ENCODE measurements at regions not wholly inside any gene's neighbourhood (a gene's known extent, or its start where the extent isn't known, plus 50 kb on each side); places are given as distances from the start of the nearest gene placed in this dataset.

GRCh38 chr2:120410487-120410886 is 64.6 kb downstream of the INHBB start:
- no peak for DNase-seq
- ATAC-seq: no peak
- Histone ChIP-seq H3K27me3 (no peaks in the 10 kb centered on the region), H3K27ac (no peak overlapping the region), H3K9me3 (no peaks in the 10 kb centered on the region), H3K4me1 (no peaks in the 10 kb centered on the region), H3K36me3 (no peaks in the 10 kb centered on the region), H3K4me3 (no peak overlapping the region)
- in situ Hi-C loops (cut with MboI; ENCODE audit: low sequenced_read_pairs in 4 of 4) (no loop called here), intact Hi-C loops (cut with DNase I; ENCODE audit: low total_unique reads) (no loop called here)
- TF ChIP-seq, protein P1, sequence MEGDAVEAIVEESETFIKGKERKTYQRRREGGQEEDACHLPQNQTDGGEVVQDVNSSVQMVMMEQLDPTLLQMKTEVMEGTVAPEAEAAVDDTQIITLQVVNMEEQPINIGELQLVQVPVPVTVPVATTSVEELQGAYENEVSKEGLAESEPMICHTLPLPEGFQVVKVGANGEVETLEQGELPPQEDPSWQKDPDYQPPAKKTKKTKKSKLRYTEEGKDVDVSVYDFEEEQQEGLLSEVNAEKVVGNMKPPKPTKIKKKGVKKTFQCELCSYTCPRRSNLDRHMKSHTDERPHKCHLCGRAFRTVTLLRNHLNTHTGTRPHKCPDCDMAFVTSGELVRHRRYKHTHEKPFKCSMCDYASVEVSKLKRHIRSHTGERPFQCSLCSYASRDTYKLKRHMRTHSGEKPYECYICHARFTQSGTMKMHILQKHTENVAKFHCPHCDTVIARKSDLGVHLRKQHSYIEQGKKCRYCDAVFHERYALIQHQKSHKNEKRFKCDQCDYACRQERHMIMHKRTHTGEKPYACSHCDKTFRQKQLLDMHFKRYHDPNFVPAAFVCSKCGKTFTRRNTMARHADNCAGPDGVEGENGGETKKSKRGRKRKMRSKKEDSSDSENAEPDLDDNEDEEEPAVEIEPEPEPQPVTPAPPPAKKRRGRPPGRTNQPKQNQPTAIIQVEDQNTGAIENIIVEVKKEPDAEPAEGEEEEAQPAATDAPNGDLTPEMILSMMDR (IDR thresholded peaks at IDR 0.05 in 4 of 5, conservative IDR thresholded peaks at IDR 0.05 in 1 of 5): no peak
- no peak for TF ChIP-seq POLR2A (IDR thresholded peaks at IDR 0.05)

- H3K27ac ChIP-seq: no peak overlapping the region
- peaks cover 0 to 5% of the 10 kb centered on the region in 2 donors for H3K4me1 ChIP-seq
- no peaks in the 10 kb centered on the region for H3K9me3 ChIP-seq
- in situ Hi-C loops (cut with MboI; ENCODE audit: low sequenced_read_pairs in 4 of 4) (no loop called here), intact Hi-C loops (cut with DNase I; ENCODE audit: low total_unique reads) (no loop called here)
- H3K36me3 ChIP-seq: no peaks in the 10 kb centered on the region
- H3K27me3 ChIP-seq: no peaks in the 10 kb centered on the region
- no peak for ATAC-seq
- no peak for TF ChIP-seq POLR2A (IDR thresholded peaks at IDR 0.05)
- TF ChIP-seq, protein P1 (IDR thresholded peaks at IDR 0.05 in 4 of 5, conservative IDR thresholded peaks at IDR 0.05 in 1 of 5): no peak
- H3K4me3 ChIP-seq: no peak overlapping the region
- no peak for DNase-seq
Observed at GRCh38 chr2:120415060-120415459, 69.1 kb downstream of the INHBB start.

DNA sequence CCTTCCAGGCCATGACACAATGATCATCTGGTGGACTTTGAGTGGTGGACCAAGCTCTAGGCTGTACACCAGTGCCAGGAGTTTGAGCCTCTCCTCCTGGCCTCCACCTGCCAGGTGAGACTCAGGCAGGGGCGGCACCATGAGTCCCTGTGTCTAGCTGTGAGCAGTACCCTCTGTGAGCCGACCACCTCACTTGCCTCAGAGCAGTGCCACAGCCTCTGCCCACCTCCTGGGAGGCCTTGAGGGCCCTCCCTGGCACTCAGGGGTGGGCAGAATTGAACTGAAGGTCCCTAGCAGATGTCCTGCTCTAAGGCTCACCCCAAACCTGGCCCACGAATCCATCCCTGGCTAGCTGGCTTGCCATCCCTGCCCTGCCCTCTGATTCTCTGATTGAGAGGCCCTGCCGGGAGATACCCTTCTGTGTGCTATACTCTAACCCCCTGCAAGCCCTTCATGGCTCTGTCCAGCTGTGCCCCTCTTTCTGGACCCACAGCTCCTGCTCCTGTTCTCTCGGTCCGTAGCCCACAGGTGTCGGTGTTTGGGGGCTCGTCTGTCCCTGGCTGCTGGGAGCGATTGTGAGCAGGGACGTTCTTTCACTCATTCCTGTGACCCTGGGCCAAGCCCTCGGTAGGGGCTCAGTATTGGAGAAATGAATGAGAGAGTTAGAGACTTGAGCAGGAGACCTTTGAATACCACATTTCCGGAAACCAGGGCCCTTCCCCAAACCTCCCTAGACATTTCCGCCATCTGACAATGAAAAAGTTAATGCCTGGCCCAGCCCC is 70.0 kb downstream of the INHBB start:
- ATAC-seq (no peak), DNase-seq (no peak)
- TF ChIP-seq POLR2A (IDR thresholded peaks at IDR 0.05): no peak
- TF ChIP-seq, protein P1 (IDR thresholded peaks at IDR 0.05 in 4 of 5, conservative IDR thresholded peaks at IDR 0.05 in 1 of 5): no peak
- no peak overlapping the region for H3K27ac ChIP-seq
- no peaks in the 10 kb centered on the region for H3K36me3 ChIP-seq
- peaks cover 0 to 5% of the 10 kb centered on the region in 2 donors for H3K4me1 ChIP-seq
- no peak overlapping the region for H3K4me3 ChIP-seq
- in situ Hi-C loops (cut with MboI; ENCODE audit: low sequenced_read_pairs in 4 of 4): no loop called here
- intact Hi-C loops (cut with DNase I; ENCODE audit: low total_unique reads): no loop called here
- no peaks in the 10 kb centered on the region for H3K9me3 ChIP-seq
- no peaks in the 10 kb centered on the region for H3K27me3 ChIP-seq

GRCh38 chr2:120418174-120418787 is 72.3 kb downstream of the INHBB start:
- H3K27ac ChIP-seq: no peak overlapping the region
- no peak for ATAC-seq
- in situ Hi-C loops (cut with MboI; ENCODE audit: low sequenced_read_pairs in 4 of 4) (no loop called here), intact Hi-C loops (cut with DNase I; ENCODE audit: low total_unique reads) (loop anchor here (2.0 kb wide), 1 partner anchor 73 kb away; no protein-coding TSS in a partner anchor)
- H3K9me3 ChIP-seq: no peaks in the 10 kb centered on the region
- no peaks in the 10 kb centered on the region for H3K27me3 ChIP-seq
- H3K4me1 ChIP-seq: peaks cover 0 to 5% of the 10 kb centered on the region in 2 donors
- no peaks in the 10 kb centered on the region for H3K36me3 ChIP-seq
- no peak overlapping the region for H3K4me3 ChIP-seq
- TF ChIP-seq POLR2A (IDR thresholded peaks at IDR 0.05): no peak
- TF ChIP-seq, protein P1 (IDR thresholded peaks at IDR 0.05 in 4 of 5, conservative IDR thresholded peaks at IDR 0.05 in 1 of 5): no peak
- no peak for DNase-seq
